ENCODE measurements at regions not wholly inside any gene's neighbourhood (a gene's known extent, or its start where the extent isn't known, plus 50 kb on each side); places are given as distances from the start of the nearest gene placed in this dataset.

DNA sequence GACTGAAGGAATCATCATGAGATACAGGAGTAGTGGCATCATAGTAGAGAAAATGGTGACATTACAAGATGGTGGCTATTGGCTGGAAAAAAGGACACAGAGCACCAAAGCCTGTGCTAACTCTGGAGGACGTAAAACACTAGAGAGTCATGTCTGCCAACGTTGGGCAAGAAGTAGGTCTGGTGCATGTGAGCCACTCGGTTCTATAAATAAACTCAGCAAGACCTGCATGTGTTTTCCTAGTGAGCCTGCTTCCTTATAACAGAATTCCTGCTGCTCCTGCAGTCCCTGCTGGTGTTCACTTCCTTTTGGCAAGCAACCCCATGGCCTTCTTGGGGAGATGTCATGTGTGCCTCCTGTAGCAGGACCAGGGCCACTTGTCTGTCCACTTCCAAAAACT, 325.2 kb downstream of the OSR1 start:
- no peak for TF ChIP-seq ZXDB (tag by site-specific recombination; IDR thresholded peaks at IDR 0.05)
- TF ChIP-seq GLI2 (tag by site-specific recombination; IDR thresholded peaks at IDR 0.05; ENCODE audit: borderline replicate concordance, low read depth), result no peak
- no peak for TF ChIP-seq ZNF580 (tag by site-specific recombination; IDR thresholded peaks at IDR 0.05)
- TF ChIP-seq ELK4 (IDR thresholded peaks at IDR 0.05; ENCODE audit: borderline replicate concordance, low read depth, low read length), result no peak
- TF ChIP-seq REST (tag by site-specific recombination; IDR thresholded peaks at IDR 0.05), result no peak

Data from HEK293 (cell line).